HepG2 (cell line): ENCODE measurements at regions not wholly inside any gene's neighbourhood (a gene's known extent, or its start where the extent isn't known, plus 50 kb on each side); places are given as distances from the start of the nearest gene placed in this dataset.

Experiments
- FLYWCH1 ChIP-seq: sonication (generic); formaldehyde crosslinking; IDR thresholded peaks from 2 replicates; pipeline ENCODE4 v1.8.1; 2023; ENCODE audit warnings: mild to moderate bottlenecking, missing genetic modification reagents
- MATR3 ChIP-seq: sonication (generic); formaldehyde crosslinking; IDR thresholded peaks from 2 replicates; pipeline ENCODE4 v1.4.0; 2020; ENCODE audit warnings: missing genetic modification reagents
- TAF15 ChIP-seq: fragments of 200-400 bp; formaldehyde crosslinking; IDR thresholded peaks from one replicate; pipeline ENCODE4 v1.6.1; 2018; ENCODE audit warnings: mild to moderate bottlenecking, low read depth, low read length; ENCODE audit not compliant: poor library complexity, severe bottlenecking
- ZFP36L2 ChIP-seq: sonication (generic); formaldehyde crosslinking; IDR thresholded peaks from 2 replicates; pipeline ENCODE4 v1.4.0; 2020; ENCODE audit warnings: missing genetic modification reagents
- ZNF510 ChIP-seq: sonication (generic); formaldehyde crosslinking; IDR thresholded peaks from 2 replicates; pipeline ENCODE4 v1.4.0; 2020; ENCODE audit warnings: low read depth, mild to moderate bottlenecking, missing genetic modification reagents
- TF ChIP-seq, protein P1 (sequence below): sonication (generic); formaldehyde crosslinking; IDR thresholded peaks from 2 replicates; pipeline ENCODE4 v1.5.0; 2020; ENCODE audit warnings: missing genetic modification reagents
- TF ChIP-seq, protein P2 (sequence below): sonication (generic); formaldehyde crosslinking; IDR thresholded peaks from 2 replicates; pipeline ENCODE4 v1.4.0; 2020; ENCODE audit warnings: missing genetic modification reagents
- TF ChIP-seq, protein P3 (sequence below): sonication (generic); formaldehyde crosslinking; IDR thresholded peaks from 2 replicates; pipeline ENCODE4 v1.4.0; 2020; ENCODE audit warnings: missing genetic modification reagents
- TF ChIP-seq, protein P4 (sequence below): sonication (generic); formaldehyde crosslinking; conservative IDR thresholded peaks from 2 replicates; pipeline ENCODE4 v1.8.1; 2023; ENCODE audit warnings: missing genetic modification reagents

DNA sequence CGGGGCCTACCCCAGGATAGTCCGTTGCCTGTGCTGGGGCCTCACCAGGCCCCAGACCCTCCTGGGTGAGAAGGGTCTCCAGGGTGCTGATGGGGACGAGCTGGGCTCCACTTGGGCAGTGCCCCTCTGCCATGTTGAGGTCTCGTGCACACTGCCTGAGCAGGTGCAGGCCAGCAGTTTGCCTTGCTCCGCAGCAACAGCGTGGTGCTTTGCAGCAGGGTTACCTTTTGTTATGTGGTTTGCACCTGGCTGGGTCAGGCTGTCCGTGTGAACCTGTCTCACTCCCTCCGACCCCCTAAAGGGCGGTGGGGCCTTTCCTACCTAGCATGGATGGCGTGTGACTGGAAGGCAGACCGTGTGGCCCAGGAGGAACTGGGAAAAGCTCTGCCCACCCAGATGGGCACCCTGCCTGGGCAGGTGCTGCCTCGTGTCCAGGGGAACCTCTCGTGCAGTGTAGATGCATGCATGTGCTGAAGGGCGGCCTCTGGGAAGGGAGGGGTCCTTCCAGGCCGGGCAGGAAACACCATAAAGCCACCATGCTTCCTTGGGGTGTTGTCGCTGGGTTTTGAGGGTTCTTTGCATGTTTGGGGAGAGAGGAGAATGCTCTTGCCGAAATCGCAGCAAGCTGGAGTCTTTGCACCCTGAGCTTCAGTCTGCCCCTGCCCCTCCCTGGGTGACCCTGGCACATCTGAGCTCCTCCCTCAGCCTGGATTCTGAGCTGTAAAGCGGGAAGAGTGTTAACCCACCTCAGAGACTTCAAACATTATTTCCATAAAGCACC is 75.4 kb upstream of the PPARA start (continued):
- TF ChIP-seq, protein P1, sequence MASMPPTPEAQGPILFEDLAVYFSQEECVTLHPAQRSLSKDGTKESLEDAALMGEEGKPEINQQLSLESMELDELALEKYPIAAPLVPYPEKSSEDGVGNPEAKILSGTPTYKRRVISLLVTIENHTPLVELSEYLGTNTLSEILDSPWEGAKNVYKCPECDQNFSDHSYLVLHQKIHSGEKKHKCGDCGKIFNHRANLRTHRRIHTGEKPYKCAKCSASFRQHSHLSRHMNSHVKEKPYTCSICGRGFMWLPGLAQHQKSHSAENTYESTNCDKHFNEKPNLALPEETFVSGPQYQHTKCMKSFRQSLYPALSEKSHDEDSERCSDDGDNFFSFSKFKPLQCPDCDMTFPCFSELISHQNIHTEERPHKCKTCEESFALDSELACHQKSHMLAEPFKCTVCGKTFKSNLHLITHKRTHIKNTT = no peak
- TF ChIP-seq FLYWCH1 = no peak
- no peak for TF ChIP-seq ZNF510
- no peak for TF ChIP-seq MATR3 (CRISPR knock-in tag)
- no peak for TF ChIP-seq TAF15
- TF ChIP-seq ZFP36L2 (CRISPR knock-in tag) = no peak
- TF ChIP-seq, protein P2, sequence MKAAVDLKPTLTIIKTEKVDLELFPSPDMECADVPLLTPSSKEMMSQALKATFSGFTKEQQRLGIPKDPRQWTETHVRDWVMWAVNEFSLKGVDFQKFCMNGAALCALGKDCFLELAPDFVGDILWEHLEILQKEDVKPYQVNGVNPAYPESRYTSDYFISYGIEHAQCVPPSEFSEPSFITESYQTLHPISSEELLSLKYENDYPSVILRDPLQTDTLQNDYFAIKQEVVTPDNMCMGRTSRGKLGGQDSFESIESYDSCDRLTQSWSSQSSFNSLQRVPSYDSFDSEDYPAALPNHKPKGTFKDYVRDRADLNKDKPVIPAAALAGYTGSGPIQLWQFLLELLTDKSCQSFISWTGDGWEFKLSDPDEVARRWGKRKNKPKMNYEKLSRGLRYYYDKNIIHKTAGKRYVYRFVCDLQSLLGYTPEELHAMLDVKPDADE (CRISPR knock-in tag) = no peak
- TF ChIP-seq, protein P3, sequence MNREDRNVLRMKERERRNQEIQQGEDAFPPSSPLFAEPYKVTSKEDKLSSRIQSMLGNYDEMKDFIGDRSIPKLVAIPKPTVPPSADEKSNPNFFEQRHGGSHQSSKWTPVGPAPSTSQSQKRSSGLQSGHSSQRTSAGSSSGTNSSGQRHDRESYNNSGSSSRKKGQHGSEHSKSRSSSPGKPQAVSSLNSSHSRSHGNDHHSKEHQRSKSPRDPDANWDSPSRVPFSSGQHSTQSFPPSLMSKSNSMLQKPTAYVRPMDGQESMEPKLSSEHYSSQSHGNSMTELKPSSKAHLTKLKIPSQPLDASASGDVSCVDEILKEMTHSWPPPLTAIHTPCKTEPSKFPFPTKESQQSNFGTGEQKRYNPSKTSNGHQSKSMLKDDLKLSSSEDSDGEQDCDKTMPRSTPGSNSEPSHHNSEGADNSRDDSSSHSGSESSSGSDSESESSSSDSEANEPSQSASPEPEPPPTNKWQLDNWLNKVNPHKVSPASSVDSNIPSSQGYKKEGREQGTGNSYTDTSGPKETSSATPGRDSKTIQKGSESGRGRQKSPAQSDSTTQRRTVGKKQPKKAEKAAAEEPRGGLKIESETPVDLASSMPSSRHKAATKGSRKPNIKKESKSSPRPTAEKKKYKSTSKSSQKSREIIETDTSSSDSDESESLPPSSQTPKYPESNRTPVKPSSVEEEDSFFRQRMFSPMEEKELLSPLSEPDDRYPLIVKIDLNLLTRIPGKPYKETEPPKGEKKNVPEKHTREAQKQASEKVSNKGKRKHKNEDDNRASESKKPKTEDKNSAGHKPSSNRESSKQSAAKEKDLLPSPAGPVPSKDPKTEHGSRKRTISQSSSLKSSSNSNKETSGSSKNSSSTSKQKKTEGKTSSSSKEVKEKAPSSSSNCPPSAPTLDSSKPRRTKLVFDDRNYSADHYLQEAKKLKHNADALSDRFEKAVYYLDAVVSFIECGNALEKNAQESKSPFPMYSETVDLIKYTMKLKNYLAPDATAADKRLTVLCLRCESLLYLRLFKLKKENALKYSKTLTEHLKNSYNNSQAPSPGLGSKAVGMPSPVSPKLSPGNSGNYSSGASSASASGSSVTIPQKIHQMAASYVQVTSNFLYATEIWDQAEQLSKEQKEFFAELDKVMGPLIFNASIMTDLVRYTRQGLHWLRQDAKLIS (CRISPR knock-in tag) = no peak
- TF ChIP-seq, protein P4, sequence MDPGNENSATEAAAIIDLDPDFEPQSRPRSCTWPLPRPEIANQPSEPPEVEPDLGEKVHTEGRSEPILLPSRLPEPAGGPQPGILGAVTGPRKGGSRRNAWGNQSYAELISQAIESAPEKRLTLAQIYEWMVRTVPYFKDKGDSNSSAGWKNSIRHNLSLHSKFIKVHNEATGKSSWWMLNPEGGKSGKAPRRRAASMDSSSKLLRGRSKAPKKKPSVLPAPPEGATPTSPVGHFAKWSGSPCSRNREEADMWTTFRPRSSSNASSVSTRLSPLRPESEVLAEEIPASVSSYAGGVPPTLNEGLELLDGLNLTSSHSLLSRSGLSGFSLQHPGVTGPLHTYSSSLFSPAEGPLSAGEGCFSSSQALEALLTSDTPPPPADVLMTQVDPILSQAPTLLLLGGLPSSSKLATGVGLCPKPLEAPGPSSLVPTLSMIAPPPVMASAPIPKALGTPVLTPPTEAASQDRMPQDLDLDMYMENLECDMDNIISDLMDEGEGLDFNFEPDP (CRISPR knock-in tag) = no peak
